NB4 (cell line): ENCODE measurements at regions not wholly inside any gene's neighbourhood (a gene's known extent, or its start where the extent isn't known, plus 50 kb on each side); places are given as distances from the start of the nearest gene placed in this dataset.

ENCODE experiments used
- CTCF ChIP-seq: IDR thresholded peaks from one replicate; pipeline ENCODE4 v1.5.1; 2012; ENCODE audit warnings: low read depth, low read length
- MAX ChIP-seq: IDR thresholded peaks from 2 replicates; pipeline ENCODE4 v1.6.1; 2011; ENCODE audit warnings: low read depth, low read length
- POLR2A ChIP-seq: IDR thresholded peaks from 2 replicates; pipeline ENCODE4 v1.6.1; 2011; ENCODE audit warnings: mild to moderate bottlenecking; ENCODE audit not compliant: insufficient read length; ENCODE audit errors: extremely low read depth

- TF ChIP-seq CTCF = no peak
- TF ChIP-seq MAX = no peak
- no peak for TF ChIP-seq POLR2A
Measured at GRCh38 chr5:160979385-160979784, 127.4 kb upstream of the ATP10B start.
